HG03045 (cell line): ENCODE measurements at regions not wholly inside any gene's neighbourhood (a gene's known extent, or its start where the extent isn't known, plus 50 kb on each side); places are given as distances from the start of the nearest gene placed in this dataset.

ENCODE experiments used
- ATAC-seq: cut with Tn5 transposase; IDR thresholded peaks from one replicate; pipeline ENCODE4 v1.9.1; 2021; ENCODE audit warnings: mild to moderate bottlenecking, moderate library complexity; ENCODE audit not compliant: unreplicated experiment

GRCh38 chr2:19238440-19239060, 119.9 kb downstream of the OSR1 start:
- no peak for ATAC-seq

GRCh38 chr2:19235308-19235707, 123.1 kb downstream of the OSR1 start:
- ATAC-seq = no peak

GRCh38 chr2:19232312-19232711, 126.1 kb downstream of the OSR1 start:
- no peak for ATAC-seq

GRCh38 chr2:19231625-19232024, 126.8 kb downstream of the OSR1 start:
- ATAC-seq = no peak

- no peak for ATAC-seq
Observed at GRCh38 chr2:19230626-19231025, 127.8 kb downstream of the OSR1 start.

- ATAC-seq = no peak
Observed at GRCh38 chr2:19228715-19229114, 129.7 kb downstream of the OSR1 start.

- no peak for ATAC-seq
Observed at GRCh38 chr2:19228181-19228593, 130.2 kb downstream of the OSR1 start.

GRCh38 chr2:19226871-19227270, 131.6 kb downstream of the OSR1 start:
- ATAC-seq = no peak

- no peak for ATAC-seq
Observed at GRCh38 chr2:19226386-19226785, 132.0 kb downstream of the OSR1 start.

GRCh38 chr2:19225931-19226330, 132.5 kb downstream of the OSR1 start:
- no peak for ATAC-seq

GRCh38 chr2:19225126-19225525, 133.3 kb downstream of the OSR1 start:
- ATAC-seq = no peak

GRCh38 chr2:19224486-19224885, 133.9 kb downstream of the OSR1 start:
- no peak for ATAC-seq

GRCh38 chr2:19224011-19224410, 134.4 kb downstream of the OSR1 start:
- no peak for ATAC-seq

- no peak for ATAC-seq
Observed at GRCh38 chr2:19219060-19219459, 139.4 kb downstream of the OSR1 start.

- ATAC-seq = no peak
Observed at GRCh38 chr2:19218166-19218565, 140.3 kb downstream of the OSR1 start.

- ATAC-seq = no peak
Observed at GRCh38 chr2:19216676-19217602, 141.5 kb downstream of the OSR1 start.

- no peak for ATAC-seq
Observed at GRCh38 chr2:19216238-19216637, 142.2 kb downstream of the OSR1 start.

GRCh38 chr2:19214682-19215391, 143.6 kb downstream of the OSR1 start:
- no peak for ATAC-seq

GRCh38 chr2:19209575-19210341, 148.7 kb downstream of the OSR1 start:
- no peak for ATAC-seq

GRCh38 chr2:19208479-19209199, 149.8 kb downstream of the OSR1 start:
- ATAC-seq = no peak
